ENCODE measurements at regions not wholly inside any gene's neighbourhood (a gene's known extent, or its start where the extent isn't known, plus 50 kb on each side); places are given as distances from the start of the nearest gene placed in this dataset.

DNA sequence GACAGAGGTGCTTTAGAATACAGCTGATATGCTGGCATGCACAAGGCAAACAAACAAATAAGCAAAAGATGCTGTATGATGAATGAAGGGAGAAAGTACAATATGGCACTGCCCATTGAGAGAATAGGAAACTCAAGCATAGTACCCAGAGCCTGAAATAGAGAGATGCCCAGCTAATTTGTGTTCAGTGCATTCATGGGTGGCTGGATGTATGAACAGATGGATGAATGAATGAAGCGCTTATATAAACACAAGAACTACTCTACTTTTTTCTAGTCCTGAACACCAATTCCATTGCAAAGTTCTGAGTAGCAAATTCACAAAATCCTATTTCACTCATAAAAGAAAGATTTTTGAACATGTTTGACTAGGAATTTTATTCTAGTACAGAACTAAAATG, 756.3 kb downstream of the SATB2 start:
- Histone ChIP-seq H3K4me1 (no peaks in the 10 kb centered on the region), H3K9me3 (no peaks in the 10 kb centered on the region), H3K27me3 (no peaks in the 10 kb centered on the region), H3K4me3 (ENCODE audit: low read depth, low read length) (no peak overlapping the region), H3K36me3 (no peaks in the 10 kb centered on the region)
- DNase-seq: no peak
- TF ChIP-seq, protein P1, sequence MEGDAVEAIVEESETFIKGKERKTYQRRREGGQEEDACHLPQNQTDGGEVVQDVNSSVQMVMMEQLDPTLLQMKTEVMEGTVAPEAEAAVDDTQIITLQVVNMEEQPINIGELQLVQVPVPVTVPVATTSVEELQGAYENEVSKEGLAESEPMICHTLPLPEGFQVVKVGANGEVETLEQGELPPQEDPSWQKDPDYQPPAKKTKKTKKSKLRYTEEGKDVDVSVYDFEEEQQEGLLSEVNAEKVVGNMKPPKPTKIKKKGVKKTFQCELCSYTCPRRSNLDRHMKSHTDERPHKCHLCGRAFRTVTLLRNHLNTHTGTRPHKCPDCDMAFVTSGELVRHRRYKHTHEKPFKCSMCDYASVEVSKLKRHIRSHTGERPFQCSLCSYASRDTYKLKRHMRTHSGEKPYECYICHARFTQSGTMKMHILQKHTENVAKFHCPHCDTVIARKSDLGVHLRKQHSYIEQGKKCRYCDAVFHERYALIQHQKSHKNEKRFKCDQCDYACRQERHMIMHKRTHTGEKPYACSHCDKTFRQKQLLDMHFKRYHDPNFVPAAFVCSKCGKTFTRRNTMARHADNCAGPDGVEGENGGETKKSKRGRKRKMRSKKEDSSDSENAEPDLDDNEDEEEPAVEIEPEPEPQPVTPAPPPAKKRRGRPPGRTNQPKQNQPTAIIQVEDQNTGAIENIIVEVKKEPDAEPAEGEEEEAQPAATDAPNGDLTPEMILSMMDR (IDR thresholded peaks at IDR 0.05; ENCODE audit: low read depth, low read length): no peak

DNA sequence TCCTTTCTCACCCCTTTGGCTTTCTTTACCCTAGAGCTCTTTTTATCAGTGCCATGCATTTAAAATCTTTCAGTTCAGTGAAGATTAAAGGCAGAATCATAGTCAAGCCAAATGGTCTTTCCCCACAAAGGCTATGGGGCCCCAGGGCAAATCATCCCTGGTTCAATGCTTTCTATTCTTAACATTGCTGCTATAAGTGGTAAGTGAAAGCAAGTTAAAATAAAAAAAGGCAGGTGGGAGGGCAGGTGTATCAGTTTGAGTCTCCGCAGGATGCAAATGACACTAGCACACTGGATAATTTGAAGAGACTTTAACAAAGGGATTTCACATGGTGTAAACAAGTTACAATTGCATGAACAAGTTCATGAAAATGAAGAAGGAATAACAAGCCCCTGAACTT, 757.4 kb downstream of the SATB2 start:
- Histone ChIP-seq H3K4me1 (no peaks in the 10 kb centered on the region), H3K27me3 (no peaks in the 10 kb centered on the region), H3K4me3 (ENCODE audit: low read depth, low read length) (no peak overlapping the region), H3K36me3 (no peaks in the 10 kb centered on the region), H3K9me3 (no peaks in the 10 kb centered on the region)
- TF ChIP-seq, protein P1 (IDR thresholded peaks at IDR 0.05; ENCODE audit: low read depth, low read length): no peak
- DNase-seq: no peak

DNA sequence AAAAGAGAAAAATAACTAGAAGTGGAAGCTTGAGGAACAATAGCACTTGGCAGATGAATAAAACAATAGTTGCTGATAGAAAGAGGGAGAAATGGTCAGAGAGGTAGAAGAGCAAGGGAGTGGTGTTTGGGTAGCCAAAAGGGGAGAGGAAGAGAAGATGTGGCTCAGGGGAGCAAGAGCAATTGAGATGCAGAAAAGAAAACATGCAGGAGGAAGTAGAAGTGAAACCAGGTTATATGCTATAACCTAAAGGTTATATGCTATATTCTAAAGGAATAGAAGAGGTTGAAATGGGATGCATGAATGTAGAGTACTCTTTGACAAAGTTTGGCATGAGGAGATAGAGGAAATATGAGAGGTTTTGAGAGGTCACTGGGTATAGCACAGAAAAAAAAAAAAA, 759.5 kb downstream of the SATB2 start:
- no peak overlapping the region for H3K4me3 ChIP-seq (ENCODE audit: low read depth, low read length)
- H3K27me3 ChIP-seq: no peaks in the 10 kb centered on the region
- no peaks in the 10 kb centered on the region for H3K36me3 ChIP-seq
- no peak for DNase-seq
- H3K9me3 ChIP-seq: no peaks in the 10 kb centered on the region
- H3K4me1 ChIP-seq: no peaks in the 10 kb centered on the region
- TF ChIP-seq, protein P1 (IDR thresholded peaks at IDR 0.05; ENCODE audit: low read depth, low read length): no peak

DNA sequence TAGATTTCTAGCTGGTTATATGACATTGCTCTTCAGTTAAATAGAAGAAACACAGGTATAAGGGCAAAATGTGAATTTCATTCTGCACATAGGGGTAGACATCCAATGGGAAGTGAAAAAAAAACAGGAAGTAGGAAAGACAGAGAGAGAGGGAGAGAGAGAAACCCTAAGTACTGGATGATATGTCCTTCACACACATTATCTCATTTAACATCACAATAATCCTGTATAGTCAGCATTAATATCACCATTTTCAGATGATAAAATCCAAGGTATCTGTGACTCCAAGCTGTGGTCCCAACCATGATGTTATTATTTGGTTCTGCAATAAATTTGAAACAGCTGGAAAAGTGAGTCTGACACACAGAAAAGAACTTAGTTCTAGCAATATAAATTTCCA, 759.9 kb downstream of the SATB2 start:
- H3K4me3 ChIP-seq (ENCODE audit: low read depth, low read length): no peak overlapping the region
- H3K36me3 ChIP-seq: no peaks in the 10 kb centered on the region
- H3K27me3 ChIP-seq: no peaks in the 10 kb centered on the region
- DNase-seq: no peak
- TF ChIP-seq, protein P1 (IDR thresholded peaks at IDR 0.05; ENCODE audit: low read depth, low read length): no peak
- no peaks in the 10 kb centered on the region for H3K9me3 ChIP-seq
- no peaks in the 10 kb centered on the region for H3K4me1 ChIP-seq

DNA sequence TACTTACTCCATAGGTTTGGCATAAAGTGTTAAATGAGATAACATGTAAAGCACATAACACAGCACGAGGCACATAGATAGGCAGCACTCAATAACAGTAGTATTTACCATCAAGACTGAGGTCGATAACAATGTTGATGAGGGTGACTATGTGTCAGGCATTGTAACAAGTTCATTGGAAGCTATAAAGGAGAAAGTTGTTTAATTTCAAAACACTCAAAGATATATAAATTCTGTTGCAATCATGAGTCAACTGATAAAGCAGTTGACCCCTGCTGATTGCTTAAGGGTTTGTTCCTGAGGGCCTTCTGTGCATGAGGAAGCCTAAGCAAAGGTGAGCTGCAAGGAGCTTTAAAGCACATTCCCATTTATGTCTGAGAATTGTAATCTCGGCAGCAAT, 760.5 kb downstream of the SATB2 start:
- Histone ChIP-seq H3K27me3 (no peaks in the 10 kb centered on the region), H3K36me3 (no peaks in the 10 kb centered on the region), H3K4me3 (ENCODE audit: low read depth, low read length) (no peak overlapping the region), H3K4me1 (no peaks in the 10 kb centered on the region), H3K9me3 (no peaks in the 10 kb centered on the region)
- TF ChIP-seq, protein P1 (IDR thresholded peaks at IDR 0.05; ENCODE audit: low read depth, low read length): no peak
- no peak for DNase-seq

DNA sequence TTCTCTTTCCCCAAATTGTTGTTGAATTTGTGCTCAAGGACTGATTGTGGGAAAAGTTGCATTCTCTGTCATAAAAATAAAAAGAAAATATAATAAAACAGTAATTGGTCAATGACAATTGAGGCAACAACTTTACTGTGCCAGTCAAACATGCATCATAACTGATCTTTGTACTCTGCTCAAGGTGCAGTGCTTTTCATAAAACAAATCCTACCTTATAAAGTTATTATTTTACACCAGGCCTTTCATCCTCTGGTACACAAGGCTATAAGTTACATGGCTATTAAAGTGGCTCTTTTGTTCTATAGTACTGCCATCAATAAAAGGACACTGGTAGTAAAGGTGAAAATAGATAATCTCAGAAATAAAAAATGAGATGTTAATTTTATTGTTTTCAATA, 761.9 kb downstream of the SATB2 start:
- H3K27me3 ChIP-seq: no peaks in the 10 kb centered on the region
- H3K4me3 ChIP-seq (ENCODE audit: low read depth, low read length): no peak overlapping the region
- H3K36me3 ChIP-seq: no peaks in the 10 kb centered on the region
- no peaks in the 10 kb centered on the region for H3K4me1 ChIP-seq
- no peak for DNase-seq
- H3K9me3 ChIP-seq: no peaks in the 10 kb centered on the region
- TF ChIP-seq, protein P1 (IDR thresholded peaks at IDR 0.05; ENCODE audit: low read depth, low read length): no peak

Measured in BE2C (cell line).